Neural cell (in vitro differentiated cells): ENCODE measurements at regions not wholly inside any gene's neighbourhood (a gene's known extent, or its start where the extent isn't known, plus 50 kb on each side); places are given as distances from the start of the nearest gene placed in this dataset.

ENCODE experiments used
- H2AFZ ChIP-seq: fragments of 200-600, 300-800 bp; sonication (generic), shearing (Covaris generic); 2 replicates; pipeline ENCODE4 v1.6.0; 2014; ENCODE audit warnings: low read depth, mild to moderate bottlenecking, antibody characterized with exemption, low read length, moderate library complexity
- H3F3A ChIP-seq: fragments of 200-600 bp; shearing (Covaris generic); 2 replicates; pipeline ENCODE4 v1.6.1; 2016; ENCODE audit warnings: mild to moderate bottlenecking, moderate library complexity, mixed read lengths, antibody characterized with exemption, low read length; ENCODE audit not compliant: insufficient read depth, poor library complexity, severe bottlenecking
- H3K27ac ChIP-seq: fragments of 200-600, 300-800 bp; sonication (generic), shearing (Covaris generic); 2 replicates; pipeline ENCODE4 v1.5.1; 2014; ENCODE audit warnings: mild to moderate bottlenecking, low read length, moderate library complexity
- H3K27me3 ChIP-seq: fragments of 300-800, 200-600 bp; sonication (generic), shearing (Covaris generic); 2 replicates; pipeline ENCODE4 v1.6.0; 2014; ENCODE audit warnings: mild to moderate bottlenecking, low read depth, low read length, moderate library complexity; ENCODE audit not compliant: insufficient read depth
- H3K36me3 ChIP-seq: fragments of 300-800, 200-600 bp; sonication (generic), shearing (Covaris generic); 2 replicates; pipeline ENCODE4 v1.5.1; 2014; ENCODE audit warnings: mild to moderate bottlenecking, antibody characterized with exemption, low read length, moderate library complexity; ENCODE audit not compliant: insufficient read depth
- H3K4me2 ChIP-seq: fragments of 300-800, 200-600 bp; sonication (generic), shearing (Covaris generic); 2 replicates; pipeline ENCODE4 v1.6.0; 2014; ENCODE audit warnings: mild to moderate bottlenecking, low read length
- H3K4me3 ChIP-seq: fragments of 300-800, 200-600 bp; sonication (generic), shearing (Covaris generic); 2 replicates; pipeline ENCODE4 v1.5.1; 2014; ENCODE audit warnings: mild to moderate bottlenecking, low read length, moderate library complexity
- H3K79me2 ChIP-seq: fragments of 200-600 bp; shearing (Covaris generic); replicated peaks from 2 replicates; pipeline ENCODE4 v1.6.0; 2014; ENCODE audit warnings: mild to moderate bottlenecking, low read length, moderate library complexity; ENCODE audit not compliant: insufficient read depth
- H3K9ac ChIP-seq: fragments of 300-800, 200-600 bp; sonication (generic), shearing (Covaris generic); 2 replicates; pipeline ENCODE4 v1.6.1; 2016; ENCODE audit warnings: mild to moderate bottlenecking, low read length, mixed read lengths
- H3K9me2 ChIP-seq: fragments of 200-600 bp; shearing (Covaris generic); 2 replicates; pipeline ENCODE4 v1.6.1; 2016; ENCODE audit warnings: mild to moderate bottlenecking, low read length, mixed read lengths; ENCODE audit not compliant: insufficient read depth
- H3K9me3 ChIP-seq: fragments of 200-600, 300-800 bp; sonication (generic), shearing (Covaris generic); 2 replicates; pipeline ENCODE4 v1.6.1; 2016; ENCODE audit warnings: mild to moderate bottlenecking, mixed run types, low read length, moderate library complexity, mixed read lengths
- H4K20me1 ChIP-seq: fragments of 200-600 bp; shearing (Covaris generic); 2 replicates; pipeline ENCODE4 v1.6.1; 2016; ENCODE audit warnings: mild to moderate bottlenecking, mixed run types; ENCODE audit not compliant: insufficient read depth
- CTCF ChIP-seq: fragments of 450-650 bp; IDR thresholded peaks from 2 replicates; pipeline ENCODE4 v1.5.1; 2014; ENCODE audit warnings: antibody characterized with exemption, mild to moderate bottlenecking, moderate library complexity; ENCODE audit not compliant: poor library complexity, severe bottlenecking
- EP300 ChIP-seq: fragments of 450-650 bp; conservative IDR thresholded peaks from 2 replicates; pipeline ENCODE4 v1.6.1; 2014; ENCODE audit warnings: antibody characterized with exemption, mild to moderate bottlenecking, moderate library complexity; ENCODE audit not compliant: poor library complexity, severe bottlenecking
- EZH2 ChIP-seq: fragments of 200-600, 300-800 bp; shearing (Covaris generic), sonication (generic); IDR thresholded peaks from 2 replicates; pipeline ENCODE4 v1.6.1; 2014; ENCODE audit warnings: antibody characterized with exemption, low read length, borderline replicate concordance, mild to moderate bottlenecking; ENCODE audit not compliant: insufficient read depth, poor library complexity, severe bottlenecking
- MXI1 ChIP-seq: fragments of 450-650 bp; conservative IDR thresholded peaks from 2 replicates; pipeline ENCODE4 v1.6.1; 2014; ENCODE audit warnings: antibody characterized with exemption, mild to moderate bottlenecking; ENCODE audit not compliant: poor library complexity, severe bottlenecking
- POLR2AphosphoS5 ChIP-seq: IDR thresholded peaks from 2 replicates; pipeline ENCODE4 v1.6.1; 2012
- RAD21 ChIP-seq: fragments of 450-650 bp; conservative IDR thresholded peaks from 2 replicates; pipeline ENCODE4 v1.6.1; 2014; ENCODE audit warnings: antibody characterized with exemption, mild to moderate bottlenecking, moderate library complexity
- SMC3 ChIP-seq: fragments of 450-650 bp; conservative IDR thresholded peaks from 2 replicates; pipeline ENCODE4 v1.6.1; 2014; ENCODE audit warnings: antibody characterized with exemption, mild to moderate bottlenecking, moderate library complexity; ENCODE audit not compliant: poor library complexity
- TAF1 ChIP-seq: IDR thresholded peaks from 2 replicates; pipeline ENCODE4 v1.6.1; 2012; ENCODE audit warnings: low read depth
- TF ChIP-seq, protein P1 (sequence below): IDR thresholded peaks from 2 replicates; pipeline ENCODE4 v1.6.1; 2012; ENCODE audit warnings: borderline replicate concordance

- Histone ChIP-seq H4K20me1 (no peaks in the 10 kb centered on the region), H3K9me2 (no peaks in the 10 kb centered on the region), H3K27me3 (no peaks in the 10 kb centered on the region), H3K36me3 (no peaks in the 10 kb centered on the region), H3K27ac (peak overlapping the region; percentile 85), H3K9me3 (no peaks in the 10 kb centered on the region), H2AFZ (no peak overlapping the region), H3K79me2 (no peaks in the 10 kb centered on the region), H3F3A (peaks cover 4% of the 10 kb centered on the region), H3K4me3 (peak overlapping the region; percentile 44), H3K4me2 (peak overlapping the region; percentile 48), H3K9ac (peak overlapping the region; percentile 41)
- no peak for TF ChIP-seq CTCF
- peak; percentile 57 for TF ChIP-seq POLR2AphosphoS5
- TF ChIP-seq, protein P1, sequence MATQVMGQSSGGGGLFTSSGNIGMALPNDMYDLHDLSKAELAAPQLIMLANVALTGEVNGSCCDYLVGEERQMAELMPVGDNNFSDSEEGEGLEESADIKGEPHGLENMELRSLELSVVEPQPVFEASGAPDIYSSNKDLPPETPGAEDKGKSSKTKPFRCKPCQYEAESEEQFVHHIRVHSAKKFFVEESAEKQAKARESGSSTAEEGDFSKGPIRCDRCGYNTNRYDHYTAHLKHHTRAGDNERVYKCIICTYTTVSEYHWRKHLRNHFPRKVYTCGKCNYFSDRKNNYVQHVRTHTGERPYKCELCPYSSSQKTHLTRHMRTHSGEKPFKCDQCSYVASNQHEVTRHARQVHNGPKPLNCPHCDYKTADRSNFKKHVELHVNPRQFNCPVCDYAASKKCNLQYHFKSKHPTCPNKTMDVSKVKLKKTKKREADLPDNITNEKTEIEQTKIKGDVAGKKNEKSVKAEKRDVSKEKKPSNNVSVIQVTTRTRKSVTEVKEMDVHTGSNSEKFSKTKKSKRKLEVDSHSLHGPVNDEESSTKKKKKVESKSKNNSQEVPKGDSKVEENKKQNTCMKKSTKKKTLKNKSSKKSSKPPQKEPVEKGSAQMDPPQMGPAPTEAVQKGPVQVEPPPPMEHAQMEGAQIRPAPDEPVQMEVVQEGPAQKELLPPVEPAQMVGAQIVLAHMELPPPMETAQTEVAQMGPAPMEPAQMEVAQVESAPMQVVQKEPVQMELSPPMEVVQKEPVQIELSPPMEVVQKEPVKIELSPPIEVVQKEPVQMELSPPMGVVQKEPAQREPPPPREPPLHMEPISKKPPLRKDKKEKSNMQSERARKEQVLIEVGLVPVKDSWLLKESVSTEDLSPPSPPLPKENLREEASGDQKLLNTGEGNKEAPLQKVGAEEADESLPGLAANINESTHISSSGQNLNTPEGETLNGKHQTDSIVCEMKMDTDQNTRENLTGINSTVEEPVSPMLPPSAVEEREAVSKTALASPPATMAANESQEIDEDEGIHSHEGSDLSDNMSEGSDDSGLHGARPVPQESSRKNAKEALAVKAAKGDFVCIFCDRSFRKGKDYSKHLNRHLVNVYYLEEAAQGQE: no peak
- TF ChIP-seq EP300: peak; percentile 93
- no peak for TF ChIP-seq TAF1
- no peak for TF ChIP-seq SMC3
- no peak for TF ChIP-seq RAD21
- no peak for TF ChIP-seq EZH2
- TF ChIP-seq MXI1: no peak
Observed at GRCh38 chrX:25180242-25180641, 164.5 kb upstream of the ARX start.

DNA sequence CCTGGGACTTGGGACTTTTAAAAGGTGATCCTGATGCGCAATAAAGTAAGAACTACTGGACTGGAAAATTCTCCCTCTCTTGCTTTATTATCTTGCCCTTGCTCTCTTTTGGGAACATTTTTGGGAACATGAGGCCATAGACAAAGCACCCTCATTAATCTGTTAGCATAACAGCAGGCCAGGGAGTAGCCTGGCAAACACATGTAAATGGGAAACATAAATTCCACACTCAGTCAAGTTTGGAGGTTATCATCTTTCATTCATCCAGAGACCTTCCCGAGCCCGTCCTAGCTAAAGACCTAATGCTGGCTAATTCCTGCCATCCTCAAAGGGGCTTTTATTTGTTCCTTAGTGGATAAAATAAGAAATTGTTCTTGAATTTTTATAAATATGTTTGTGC lies 162.8 kb upstream of the ARX start:
- H3K27ac ChIP-seq: no peak overlapping the region
- no peaks in the 10 kb centered on the region for H3K9me3 ChIP-seq
- TF ChIP-seq EZH2 (no peak), EP300 (no peak), POLR2AphosphoS5 (no peak), CTCF (no peak), SMC3 (no peak)
- no peaks in the 10 kb centered on the region for H3K36me3 ChIP-seq
- peaks cover 4% of the 10 kb centered on the region for H3F3A ChIP-seq
- H3K9me2 ChIP-seq: no peaks in the 10 kb centered on the region
- no peak overlapping the region for H2AFZ ChIP-seq
- no peaks in the 10 kb centered on the region for H4K20me1 ChIP-seq
- H3K9ac ChIP-seq: no peak overlapping the region
- H3K4me2 ChIP-seq: no peak overlapping the region
- no peaks in the 10 kb centered on the region for H3K79me2 ChIP-seq
- H3K27me3 ChIP-seq: no peaks in the 10 kb centered on the region
- H3K4me3 ChIP-seq: no peak overlapping the region
